NCI-H2029 (cell line): ENCODE measurements at regions not wholly inside any gene's neighbourhood (a gene's known extent, or its start where the extent isn't known, plus 50 kb on each side); places are given as distances from the start of the nearest gene placed in this dataset.
"Not testable (repeated sequence)": the region's sequence is repeated elsewhere in the genome, so short reads cannot be mapped to it uniquely, and the experiment has no call there.

Experiments used
- DNase-seq: peaks from one replicate; lab custom pipeline; 2025; lab: John Stamatoyannopoulos, UW

DNA sequence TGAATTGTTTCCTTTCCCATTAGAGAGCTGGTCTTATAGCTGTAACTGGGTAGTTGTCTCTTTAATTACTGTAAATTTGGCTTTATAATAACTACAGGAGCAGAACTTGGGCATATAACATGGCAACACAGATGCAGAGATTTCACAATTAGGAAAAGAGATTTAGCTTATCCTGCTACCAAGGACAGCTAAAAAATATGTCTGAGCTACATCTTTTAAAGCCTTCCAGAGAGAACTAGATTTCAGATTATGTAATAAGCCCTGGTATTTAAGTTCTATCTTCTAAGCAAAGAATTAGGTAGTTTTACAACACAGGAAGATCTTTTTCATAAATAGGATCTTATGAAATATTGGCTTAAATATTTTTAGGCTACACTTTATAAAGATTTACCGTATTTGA is 313.8 kb downstream of the S1PR1 start:
- no peak for DNase-seq

DNA sequence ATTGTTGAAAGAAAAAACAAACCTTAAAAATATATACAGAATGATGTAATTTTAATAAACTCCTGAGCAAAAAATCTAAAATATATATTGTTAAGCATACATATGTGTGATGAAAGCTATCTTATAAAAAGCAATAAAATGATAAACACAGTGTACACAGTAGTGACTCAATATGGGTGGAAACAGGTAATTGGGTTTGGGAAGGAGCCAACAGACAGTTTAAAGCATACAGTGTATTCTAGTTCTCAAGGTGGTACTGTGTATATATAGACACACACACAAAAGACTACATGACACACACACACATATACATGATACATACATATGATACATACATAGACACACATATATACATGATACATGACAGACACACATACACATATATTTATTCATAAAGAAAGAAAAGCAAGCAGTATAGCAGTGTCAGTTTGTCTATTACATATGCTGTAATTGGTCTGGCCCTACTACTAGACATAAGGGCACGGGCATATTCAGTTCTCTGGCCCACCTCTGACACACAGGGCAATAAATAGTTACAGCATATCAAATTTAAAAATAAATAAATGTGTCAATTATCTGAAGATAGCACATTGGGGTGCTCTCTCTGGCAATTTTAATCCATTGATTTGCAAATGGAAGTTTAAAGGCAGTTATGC is 330.2 kb downstream of the S1PR1 start:
- no peak for DNase-seq

DNA sequence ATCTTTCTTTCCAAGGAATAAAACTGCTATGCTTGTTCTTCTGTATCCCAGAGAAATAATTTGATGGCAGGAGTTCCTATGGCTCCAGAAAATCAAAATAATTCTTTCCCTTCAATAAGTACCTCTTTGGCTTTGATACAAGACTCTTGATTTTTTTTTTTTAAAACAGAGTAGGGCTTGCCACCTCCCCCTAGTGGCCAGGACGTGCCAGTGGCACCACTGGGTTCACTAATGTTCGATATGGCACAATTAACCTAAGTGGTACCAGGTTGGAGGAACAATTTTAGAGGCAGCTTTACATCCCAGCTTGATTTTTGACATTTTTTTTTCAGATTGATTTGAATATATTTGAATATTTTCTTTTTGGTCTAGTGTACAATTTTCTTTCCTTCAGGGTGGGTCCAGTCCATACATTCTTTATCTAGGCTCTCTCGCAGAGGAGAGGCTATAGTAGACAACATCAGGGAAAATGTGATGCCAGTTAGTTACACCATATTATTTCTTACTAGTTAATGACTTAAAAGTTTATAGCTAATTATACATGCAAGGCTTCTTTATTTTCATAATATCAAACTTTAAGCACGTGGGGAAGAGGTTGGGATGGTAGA is 330.9 kb downstream of the S1PR1 start:
- DNase-seq: peak; percentile 40

DNA sequence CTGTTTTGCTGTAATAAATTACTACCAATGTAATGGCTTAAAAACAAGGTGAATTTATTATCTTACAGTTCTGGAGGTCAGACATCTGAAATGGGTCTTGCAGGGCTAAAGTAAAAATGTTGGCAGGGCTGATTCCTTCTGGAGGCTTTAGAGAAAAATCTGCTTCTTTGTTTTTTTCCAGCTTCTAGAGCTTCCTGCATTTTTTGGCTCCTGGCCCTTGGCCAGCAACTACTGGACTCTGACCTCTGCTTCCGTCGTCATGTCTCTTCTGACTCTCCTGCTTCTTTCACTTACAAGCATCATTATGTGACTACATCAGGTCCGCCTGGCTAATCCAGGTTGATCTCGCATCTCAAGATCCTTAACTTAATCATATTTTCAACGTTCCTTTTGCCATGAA is 350.9 kb downstream of the S1PR1 start:
- no peak for DNase-seq

DNA sequence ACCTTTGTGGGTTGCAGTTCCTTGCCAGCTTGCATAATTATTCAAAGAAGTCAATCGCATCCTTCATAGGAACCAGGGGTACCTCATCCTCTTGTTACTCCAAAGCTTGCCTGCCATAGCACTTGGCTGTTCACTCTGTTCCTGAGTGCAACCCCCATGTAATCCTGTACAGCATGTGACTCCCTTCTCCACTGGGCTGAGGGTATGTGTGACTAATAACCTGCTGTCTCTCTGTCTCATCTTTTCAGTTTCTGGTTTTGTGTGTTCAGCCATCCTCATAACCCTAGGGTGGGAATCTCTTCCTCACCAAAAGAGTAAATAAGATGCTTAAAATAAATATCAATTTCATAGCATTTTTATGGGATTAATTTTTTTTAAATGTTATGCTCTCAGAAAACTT is 351.9 kb downstream of the S1PR1 start:
- DNase-seq: no peak

DNA sequence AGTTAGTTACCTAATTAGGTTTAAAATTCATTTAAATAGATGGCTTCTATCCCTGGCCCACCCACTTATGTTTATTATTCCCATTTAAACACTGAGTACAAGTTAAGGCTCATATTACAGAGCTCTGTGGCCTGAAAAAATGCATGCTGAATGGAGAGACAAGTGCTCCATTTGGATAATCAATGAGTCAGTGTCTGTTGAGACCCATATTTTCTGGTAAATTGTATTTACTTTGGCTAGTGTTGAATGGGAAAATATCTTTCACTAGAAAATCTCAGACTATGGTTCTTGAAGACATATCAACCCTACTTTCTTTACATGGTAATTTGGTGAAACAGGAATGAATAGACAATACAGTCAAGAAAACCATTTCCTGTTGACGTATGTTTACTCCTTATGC is 356.0 kb downstream of the S1PR1 start:
- no peak for DNase-seq

DNA sequence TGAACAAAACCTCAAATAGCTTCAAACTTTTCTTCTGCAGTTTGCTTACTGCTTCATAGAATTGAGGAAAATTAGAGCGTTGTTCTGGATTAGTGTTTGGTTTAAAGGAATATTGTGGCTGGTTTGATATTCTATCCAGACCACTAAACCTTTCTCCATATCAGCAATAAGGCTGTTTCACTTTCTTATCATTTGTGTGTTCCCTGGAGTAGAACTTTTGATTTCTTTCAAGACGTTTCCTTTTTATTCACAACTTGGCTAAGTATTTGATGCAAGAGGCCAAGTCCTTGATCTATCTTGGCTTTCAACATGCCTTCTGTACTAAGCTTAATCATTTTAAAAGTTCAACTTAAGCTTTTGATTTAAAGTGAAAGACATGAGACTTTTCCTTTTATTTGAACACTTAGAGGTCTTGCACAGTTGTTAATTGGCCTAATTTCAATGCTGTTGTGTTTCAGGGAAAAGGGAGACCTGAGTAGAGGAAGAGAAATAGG is 359.1 kb downstream of the S1PR1 start:
- DNase-seq: no peak

DNA sequence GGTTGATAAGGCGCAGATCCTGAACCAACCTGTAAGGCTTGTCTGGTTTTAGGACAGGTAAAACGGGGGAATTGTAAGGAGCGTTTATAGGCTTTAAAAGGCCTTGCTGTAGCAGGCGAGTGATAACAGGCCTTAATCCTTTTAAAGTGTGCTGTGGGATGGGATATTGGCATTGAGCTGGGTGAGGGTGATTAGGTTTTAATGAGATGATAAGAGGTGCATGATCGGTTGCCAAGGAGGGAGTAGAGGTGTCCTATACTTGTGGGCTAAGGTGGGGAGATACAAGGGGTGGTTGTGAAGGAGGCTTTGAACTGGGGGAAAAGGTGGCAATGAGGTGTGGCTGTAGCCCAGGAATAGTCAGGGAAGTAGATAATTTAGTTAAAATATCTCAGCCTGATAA is 363.8 kb downstream of the S1PR1 start:
- not testable (repeated sequence) for DNase-seq

DNA sequence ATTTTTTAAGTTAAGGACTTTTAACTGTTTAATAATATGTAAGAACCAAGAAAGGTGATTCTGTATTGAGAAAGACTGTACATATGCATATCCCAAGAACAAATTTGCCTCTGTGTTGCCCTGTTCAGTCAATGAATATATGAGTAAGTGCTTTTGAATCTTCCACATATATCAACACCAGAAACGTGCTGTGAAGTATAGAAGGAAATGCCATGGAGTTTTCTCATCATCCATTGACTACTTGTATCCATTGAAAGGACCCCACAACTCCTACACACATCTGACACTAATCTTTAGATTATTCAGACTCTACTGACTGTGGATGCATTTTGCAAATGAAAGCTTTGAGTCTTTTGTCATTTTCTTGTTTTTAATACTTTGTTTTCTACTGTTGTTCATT is 366.9 kb downstream of the S1PR1 start:
- DNase-seq: no peak

DNA sequence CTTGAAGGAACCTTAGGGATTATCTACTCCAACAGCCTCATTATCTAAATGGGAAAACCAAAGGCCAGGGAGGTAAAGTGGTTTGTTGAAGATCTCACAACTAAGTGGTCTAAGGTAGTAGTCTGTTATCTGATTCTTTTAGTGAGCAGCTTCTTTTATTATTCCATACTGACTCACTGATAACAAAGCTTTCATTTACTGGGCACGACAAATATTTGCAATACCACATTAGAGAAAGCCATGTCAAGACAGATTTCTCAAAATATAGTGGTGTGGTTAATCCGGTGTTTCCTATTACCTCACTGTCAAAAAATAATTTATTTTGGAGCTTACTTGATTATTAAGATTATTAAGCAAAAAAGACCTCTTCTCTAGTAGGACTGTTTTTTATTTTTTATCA is 369.1 kb downstream of the S1PR1 start:
- no peak for DNase-seq

DNA sequence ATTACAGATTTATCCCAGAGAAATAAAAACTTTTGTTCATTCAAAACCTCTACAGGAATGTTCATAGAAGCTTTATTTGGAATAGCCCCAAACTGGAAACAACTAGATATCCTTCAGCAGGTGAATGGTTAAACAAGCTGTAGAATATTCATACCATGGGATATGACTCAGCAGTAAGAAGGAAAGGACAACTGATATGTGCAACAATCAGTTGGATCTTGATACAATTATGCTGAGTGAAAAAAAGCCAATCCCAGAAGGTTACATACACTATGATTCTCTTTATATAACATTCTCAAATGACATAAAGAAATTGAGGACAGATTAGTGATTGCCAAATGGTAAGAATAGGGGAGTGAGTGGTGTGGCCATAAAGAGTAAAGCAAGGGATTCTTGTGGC is 376.7 kb downstream of the S1PR1 start:
- DNase-seq: no peak

DNA sequence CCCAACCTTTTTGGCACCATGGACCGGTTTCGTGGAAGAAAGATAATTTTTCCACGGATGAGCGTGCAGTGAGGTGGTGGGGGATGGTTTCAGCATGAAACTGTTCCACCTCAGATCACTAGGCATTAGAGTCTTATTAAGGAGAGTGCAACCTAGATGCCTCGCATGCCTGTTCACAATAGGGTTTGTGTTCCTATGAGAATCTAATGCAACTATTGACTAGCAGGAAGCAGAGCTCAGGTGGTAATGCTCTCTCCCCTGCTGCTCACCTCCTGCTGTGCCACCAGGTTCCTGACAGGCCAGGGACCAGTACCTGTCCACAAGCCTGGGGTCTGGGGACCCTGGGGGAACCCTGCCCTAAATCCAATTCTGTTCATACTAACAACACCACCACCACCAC is 377.8 kb downstream of the OLFM3 start:
- DNase-seq: no peak

DNA sequence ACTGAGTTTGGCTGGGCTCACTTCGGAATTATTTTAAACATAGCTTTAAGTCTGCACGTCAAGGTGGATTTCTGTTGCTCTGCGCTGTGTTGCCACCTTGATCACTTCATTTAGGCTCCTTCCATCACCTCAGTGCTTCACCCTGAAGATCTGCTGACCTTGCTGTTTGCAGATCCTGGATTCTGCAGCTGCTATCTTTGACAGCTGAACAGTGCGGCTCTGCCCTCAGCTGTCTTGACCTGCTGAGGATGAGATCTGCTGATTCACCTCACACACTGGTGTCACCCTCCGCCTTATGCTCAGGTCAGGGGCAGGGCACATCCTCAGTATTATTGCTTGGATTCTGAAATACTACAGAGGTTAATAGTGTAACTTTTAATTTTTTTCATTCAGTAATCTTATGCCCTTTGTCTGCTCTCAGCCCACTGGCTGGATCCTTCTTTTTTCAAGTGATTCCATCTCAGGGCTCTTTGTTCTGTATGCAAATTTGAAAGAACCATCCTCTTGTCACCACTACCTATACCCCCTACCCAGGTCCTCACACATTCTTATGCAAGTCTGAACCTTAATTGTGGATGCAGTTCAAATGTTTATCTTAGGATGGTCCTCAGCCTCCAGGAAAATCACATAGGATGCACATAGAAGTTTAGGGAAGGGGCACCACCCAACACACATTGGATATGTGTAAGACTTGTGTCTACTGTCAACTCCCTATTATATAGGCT is 364.0 kb downstream of the OLFM3 start:
- no peak for DNase-seq

DNA sequence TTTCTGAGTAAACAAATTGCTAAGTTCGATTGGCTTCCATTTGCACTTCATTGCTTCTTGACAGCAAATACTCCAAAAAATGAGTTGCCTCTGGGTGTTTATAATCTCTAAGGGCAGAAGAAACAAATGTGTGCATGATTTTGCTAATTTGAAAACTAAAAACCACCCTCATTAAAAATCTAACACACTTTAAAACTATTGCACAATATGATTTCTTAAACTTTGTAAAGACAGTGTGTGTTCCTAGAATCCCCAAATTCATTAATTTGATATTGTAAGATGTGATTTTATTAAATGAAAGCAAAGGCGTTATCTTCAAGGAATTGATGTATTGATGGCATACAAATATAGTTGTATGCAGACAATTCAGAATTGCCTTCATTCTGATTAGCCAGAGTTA is 350.9 kb downstream of the OLFM3 start:
- no peak for DNase-seq

DNA sequence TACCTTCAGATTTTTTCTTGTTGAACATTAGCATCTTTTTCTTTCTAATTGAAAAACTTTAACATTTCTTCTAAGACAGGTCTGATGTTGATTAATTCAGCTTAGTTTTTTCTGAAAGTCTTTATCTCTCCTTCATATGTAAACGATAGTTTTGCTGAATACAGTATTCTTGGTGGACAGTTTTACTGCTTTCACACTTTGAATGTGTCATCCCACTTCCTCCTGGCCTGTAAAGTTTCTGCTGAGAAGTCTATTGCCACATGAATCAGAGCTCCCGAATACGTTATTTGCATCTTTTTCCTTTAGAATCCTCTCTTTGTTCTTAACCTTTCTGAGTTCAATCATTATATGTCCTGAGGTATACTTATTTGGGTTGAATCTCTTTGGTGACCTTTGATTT is 344.2 kb downstream of the OLFM3 start:
- DNase-seq: no peak

DNA sequence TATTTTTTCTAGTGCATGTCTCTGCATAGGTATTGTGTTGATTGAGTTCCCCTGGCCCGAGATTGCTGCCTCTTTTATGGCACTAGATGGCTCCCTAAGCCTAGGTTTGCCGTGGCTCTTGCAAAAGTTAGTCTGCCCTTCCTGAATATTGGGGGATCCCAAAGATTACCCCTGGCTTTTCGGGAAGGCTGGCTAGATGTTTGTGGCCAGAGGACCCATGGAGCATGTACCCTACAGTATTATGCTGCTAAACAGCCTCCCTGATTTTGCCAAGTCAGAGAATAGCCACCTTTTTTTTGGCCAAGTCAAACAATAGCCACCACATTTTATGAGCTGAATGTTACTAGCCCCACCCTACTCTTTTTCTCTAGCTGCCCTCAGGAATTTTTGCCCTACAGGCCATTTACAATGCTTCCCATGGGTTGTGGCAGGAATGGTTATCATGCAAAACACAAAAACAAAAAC is 343.2 kb downstream of the OLFM3 start:
- no peak for DNase-seq

DNA sequence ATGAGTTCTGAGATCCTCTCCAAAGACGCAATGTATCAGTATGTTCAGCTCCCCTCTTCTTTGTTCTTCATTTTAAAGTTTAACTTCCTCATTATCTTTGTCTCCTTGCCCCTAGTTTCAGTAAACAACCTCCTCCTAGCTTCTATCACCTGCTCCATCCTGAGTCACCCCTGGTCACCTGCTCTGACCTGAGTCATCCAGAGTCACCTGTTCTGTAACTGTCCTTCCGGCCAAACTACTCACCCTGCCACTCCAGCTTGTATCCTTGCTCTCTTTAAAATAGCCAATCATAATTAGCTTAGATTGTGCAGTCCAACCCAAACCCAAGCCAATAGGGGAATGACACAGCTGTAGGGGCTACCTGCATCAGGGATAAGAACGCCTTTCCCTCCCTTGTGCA is 332.0 kb downstream of the OLFM3 start:
- DNase-seq: no peak

DNA sequence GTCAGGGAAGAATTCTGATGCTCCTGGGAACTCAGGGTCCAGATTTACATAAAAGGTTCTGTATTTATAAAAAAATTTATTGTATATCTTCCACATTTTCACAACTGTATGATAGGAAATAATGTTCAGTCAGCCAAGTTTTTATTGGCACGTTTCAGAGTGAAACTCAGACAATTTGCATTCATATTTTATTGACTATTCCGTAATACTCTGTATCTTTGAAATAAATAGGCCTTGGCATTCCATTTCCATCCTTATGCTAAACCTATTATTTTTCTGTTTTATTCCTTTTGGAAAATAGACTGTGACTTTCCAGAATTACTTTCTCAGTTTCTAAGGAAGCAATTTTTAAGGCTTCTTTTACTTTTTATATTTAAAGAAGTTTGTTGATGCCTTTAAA is 329.0 kb downstream of the OLFM3 start:
- no peak for DNase-seq

DNA sequence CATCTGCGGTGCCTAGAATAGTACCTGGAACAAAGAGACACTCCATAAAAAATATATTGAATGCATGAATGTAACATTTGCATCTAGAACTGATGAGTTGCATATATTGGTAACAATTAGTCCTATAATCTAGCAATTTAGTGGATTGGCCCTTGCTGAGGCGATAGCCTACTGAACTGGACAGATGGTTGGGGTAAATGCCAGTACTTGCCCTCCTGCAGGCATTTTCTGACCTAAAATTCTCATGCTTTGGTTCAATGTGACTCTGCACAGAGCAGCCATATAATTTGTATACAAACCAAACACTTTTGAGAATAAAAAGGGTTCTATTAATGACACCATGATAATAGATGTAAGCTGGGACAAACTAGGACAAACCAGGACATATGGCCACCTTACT is 313.6 kb downstream of the OLFM3 start:
- DNase-seq: no peak

DNA sequence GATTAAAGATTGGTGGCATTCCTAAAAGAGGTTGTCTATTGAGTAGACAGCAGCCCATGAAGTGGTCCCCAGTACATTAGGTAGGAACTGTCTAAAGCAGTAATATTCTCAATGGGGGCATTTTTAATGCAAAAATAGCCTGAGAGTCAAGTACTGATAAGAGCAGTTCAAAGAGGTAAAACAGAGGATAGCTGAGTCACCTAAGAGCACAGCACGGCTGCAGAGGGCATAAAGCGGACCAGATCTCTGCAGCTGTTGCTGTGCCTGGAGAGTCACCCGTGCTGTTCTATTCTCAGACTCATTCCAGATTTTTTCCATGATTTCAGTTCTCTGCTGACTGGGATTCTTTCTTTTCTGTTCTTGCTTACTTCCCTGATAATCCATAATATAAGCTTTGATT is 313.2 kb downstream of the OLFM3 start:
- DNase-seq: no peak

DNA sequence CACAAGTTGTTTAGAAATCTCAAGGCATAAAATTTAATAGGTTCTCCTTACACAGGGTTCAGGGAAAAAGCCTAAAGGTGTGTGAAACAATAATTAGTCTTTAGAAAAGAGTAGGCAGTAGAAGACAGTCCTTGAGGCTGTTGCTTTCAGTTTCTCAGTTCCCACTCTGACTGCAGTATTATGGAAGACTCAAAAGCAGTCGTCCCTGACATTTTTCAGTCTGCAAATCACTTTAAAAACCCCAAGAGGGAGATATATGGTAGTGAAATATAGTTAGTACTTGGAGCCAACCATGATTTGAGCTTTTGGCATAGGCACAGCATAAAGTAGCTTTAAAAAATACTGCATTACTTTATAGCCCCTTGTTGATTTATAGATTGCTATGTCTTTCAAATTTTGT is 299.7 kb downstream of the OLFM3 start:
- DNase-seq: no peak

DNA sequence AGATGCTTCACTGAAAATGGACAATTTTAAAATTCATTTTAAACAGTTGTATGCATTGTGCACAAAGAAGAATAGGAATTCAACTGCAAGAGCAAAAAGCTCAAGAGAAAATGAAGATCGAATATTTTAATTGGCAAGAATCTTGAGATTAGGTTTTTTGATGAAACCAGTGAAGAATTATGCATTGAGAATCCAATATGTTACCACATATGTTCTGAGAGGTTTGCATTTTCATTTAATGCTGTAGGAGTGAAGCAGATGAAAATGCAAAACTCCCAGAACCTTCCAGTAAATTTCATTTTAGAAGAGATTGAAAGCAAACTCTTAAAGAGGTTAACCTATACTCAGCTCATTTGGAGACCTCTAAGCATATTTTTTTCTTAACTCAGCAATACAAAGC is 298.0 kb downstream of the OLFM3 start:
- no peak for DNase-seq

DNA sequence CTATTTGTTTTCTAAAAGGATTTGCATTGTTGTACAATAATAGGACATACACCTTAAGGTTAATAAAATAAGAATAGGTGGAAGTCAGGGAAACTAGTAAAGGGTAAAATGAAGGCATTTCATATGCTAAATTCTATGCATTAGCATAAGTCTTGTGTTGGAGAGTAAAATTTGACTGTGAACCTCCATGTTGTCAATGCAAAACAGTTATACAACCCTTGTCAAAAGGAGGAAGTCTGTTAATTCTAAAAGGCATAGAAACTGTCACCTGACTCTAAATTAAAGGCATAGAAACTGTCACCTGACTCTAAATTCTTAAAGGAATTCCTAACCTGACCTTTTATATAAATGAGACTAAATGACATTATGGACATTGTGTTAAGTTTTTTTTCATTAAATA is 291.8 kb downstream of the OLFM3 start:
- no peak for DNase-seq
